Activated CD4-positive, alpha-beta T cell treated with anti-CD3 and anti-CD28 coated beads for 36 hours (primary cell): ENCODE measurements at regions not wholly inside any gene's neighbourhood (a gene's known extent, or its start where the extent isn't known, plus 50 kb on each side); places are given as distances from the start of the nearest gene placed in this dataset.

Experiments
- ATAC-seq: fragments of 200-7000 bp; cut with Tn5 transposase; one replicate; pipeline ENCODE4 v1.10.0; 2021; ENCODE audit warnings: mild to moderate bottlenecking, moderate library complexity
- CTCF ChIA-PET: fragments of 350-600 bp; sonication (Branson Sonifier 250); formaldehyde crosslinking; loops from one replicate; lab custom pipeline; 2021; ENCODE audit warnings: antibody characterized with exemption; lab: Charles Lee
- POLR2A ChIA-PET: fragments of 350-600 bp; sonication (Branson Sonifier 250); formaldehyde crosslinking; loops from one replicate; lab custom pipeline; 2021; ENCODE audit warnings: antibody characterized with exemption, inconsistent platforms; lab: Charles Lee
- DNase-seq: peaks from one replicate; pipeline ENCODE4 v3.0.0-alpha.2; 2020
- H3K27ac Mint-ChIP-seq: one replicate; pipeline ENCODE4 v1.8.0; 2021; ENCODE audit warnings: mixed read lengths
- H3K27me3 Mint-ChIP-seq: one replicate; pipeline ENCODE4 v1.8.0; 2021; ENCODE audit warnings: mixed read lengths
- H3K36me3 Mint-ChIP-seq: one replicate; pipeline ENCODE4 v1.8.0; 2021; ENCODE audit warnings: low read depth, mixed read lengths
- H3K4me1 Mint-ChIP-seq: one replicate; pipeline ENCODE4 v1.8.0; 2021; ENCODE audit warnings: mixed read lengths
- H3K4me3 Mint-ChIP-seq: one replicate; pipeline ENCODE4 v1.8.0; 2021; ENCODE audit warnings: mild to moderate bottlenecking, moderate library complexity, mixed read lengths
- H3K9me3 Mint-ChIP-seq: one replicate; pipeline ENCODE4 v1.8.0; 2021; ENCODE audit warnings: low read depth, mixed read lengths
- intact Hi-C, 2 experiments: fragments of 100-400 bp; cut with DNase I in 1 of 2; cut with micrococcal nuclease in 1 of 2; formaldehyde crosslinking; loops; one replicate each; pipeline versions ENCODE4 v1.14.2 to v1.15.1; 2022 to 2024; cut with DNase I, micrococcal nuclease

DNA sequence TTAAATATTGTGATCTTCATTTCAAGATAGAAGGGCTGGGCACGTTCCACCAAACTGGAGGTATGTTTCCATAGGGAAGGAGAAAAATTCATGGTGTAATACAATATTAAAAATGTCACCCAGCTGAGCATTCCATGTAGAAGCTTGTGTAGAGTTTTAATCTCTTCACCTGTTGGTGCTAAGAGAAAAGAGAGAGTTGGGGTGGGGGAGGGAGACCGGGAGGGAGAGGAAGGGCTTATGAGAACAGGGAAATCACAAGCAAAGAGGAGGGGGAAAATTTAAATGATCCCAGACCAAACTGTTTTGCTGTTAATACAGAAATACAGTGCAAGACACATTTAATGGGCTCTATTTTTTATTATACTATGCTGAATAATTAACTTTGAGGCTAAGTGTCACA, 345.8 kb downstream of the ZNF536 start:
- Mint-ChIP-seq H3K4me1 (no peaks in the 10 kb centered on the region), H3K27me3 (peaks cover 22% of the 10 kb centered on the region), H3K27ac (no peak overlapping the region), H3K9me3 (no peaks in the 10 kb centered on the region), H3K36me3 (no peaks in the 10 kb centered on the region), H3K4me3 (no peak overlapping the region)
- no peak for ATAC-seq
- POLR2A ChIA-PET = no interaction called here
- CTCF ChIA-PET = interaction anchor here (1.0 kb wide), 1 partner anchor 12 kb away, joined by 3 read pairs; no protein-coding TSS in a partner anchor
- DNase-seq = no peak
- intact Hi-C loops = no loop called here

DNA sequence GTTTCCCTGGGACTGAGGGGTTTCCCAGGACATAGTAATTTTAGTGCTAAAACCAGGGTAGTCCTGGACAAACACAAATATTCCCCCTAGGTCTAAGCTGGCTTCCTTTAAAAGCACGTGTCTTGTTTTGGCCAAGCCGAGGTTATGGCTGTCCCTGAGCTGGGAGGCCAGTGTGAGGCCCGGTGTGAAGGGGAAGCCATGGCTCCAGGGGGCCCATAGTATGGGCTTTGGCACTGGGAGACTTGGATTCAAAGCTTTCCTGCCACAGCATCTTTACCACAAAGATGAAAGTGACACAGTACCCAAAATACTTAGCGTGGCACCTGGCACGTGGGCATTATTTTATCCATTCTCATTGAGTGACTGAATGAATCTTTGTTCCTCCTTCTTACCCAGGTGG, 345.2 kb downstream of the ZNF536 start:
- ATAC-seq (no peak), DNase-seq (no peak)
- ChIA-PET POLR2A (no interaction called here), CTCF (interaction anchor here (1.0 kb wide), 1 partner anchor 11 kb away, joined by 3 read pairs; no protein-coding TSS in a partner anchor)
- Mint-ChIP-seq H3K36me3 (no peaks in the 10 kb centered on the region), H3K4me3 (no peak overlapping the region), H3K4me1 (no peaks in the 10 kb centered on the region), H3K27ac (no peak overlapping the region), H3K9me3 (no peaks in the 10 kb centered on the region), H3K27me3 (peaks cover 23% of the 10 kb centered on the region)
- intact Hi-C loops = no loop called here

DNA sequence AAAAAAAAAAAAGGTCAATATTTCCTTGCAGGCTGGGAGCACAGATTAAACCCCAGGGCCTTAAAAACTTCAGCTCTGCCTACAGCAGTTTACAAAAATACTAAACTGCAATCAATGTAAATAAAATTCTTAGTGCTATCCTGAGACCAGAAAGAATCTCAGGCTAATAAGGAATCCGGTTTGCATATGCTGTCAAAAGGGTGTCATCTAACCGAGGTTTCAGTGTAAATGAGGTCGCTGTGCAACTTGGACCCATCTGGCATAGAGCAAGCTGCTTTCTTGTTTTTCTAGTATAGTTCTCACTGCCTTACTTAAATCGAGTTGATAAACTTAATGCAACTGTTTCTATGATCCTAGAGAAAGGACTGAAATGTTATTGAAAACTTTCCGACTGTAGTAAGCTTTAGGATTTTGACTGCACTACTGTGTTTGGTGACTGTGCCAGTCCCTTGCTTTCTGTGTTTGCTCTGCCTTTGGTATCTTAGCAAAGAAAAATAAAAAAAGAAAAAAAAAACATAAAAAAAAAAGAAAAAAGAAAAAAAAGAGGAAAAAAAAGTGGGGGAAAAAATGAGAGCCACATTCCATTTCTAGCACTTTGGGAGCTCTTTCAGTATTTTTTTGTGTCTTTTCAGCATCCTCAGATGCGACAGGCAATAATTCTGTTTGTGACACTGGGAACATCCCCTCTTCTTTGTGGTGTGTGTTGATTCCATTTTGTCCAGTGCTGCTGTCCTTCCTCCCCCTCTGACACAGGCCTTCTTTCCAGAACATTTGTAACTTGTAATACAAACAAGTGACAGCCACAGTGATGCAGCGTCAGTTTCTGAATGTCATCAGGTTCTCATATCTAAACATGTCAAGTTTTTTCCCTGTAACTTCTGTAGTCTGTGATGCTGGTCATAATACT, 340.5 kb downstream of the ZNF536 start:
- ChIA-PET CTCF (no interaction called here), POLR2A (interaction anchor here (0.6 kb wide), 1 partner anchor 20 kb away, joined by 6 read pairs; no protein-coding TSS in a partner anchor)
- Mint-ChIP-seq H3K27me3 (peaks cover 17% of the 10 kb centered on the region), H3K36me3 (no peaks in the 10 kb centered on the region), H3K27ac (no peak overlapping the region), H3K9me3 (no peaks in the 10 kb centered on the region), H3K4me3 (no peak overlapping the region), H3K4me1 (no peaks in the 10 kb centered on the region)
- DNase-seq (no peak), ATAC-seq (no peak)
- intact Hi-C loops = no loop called here

DNA sequence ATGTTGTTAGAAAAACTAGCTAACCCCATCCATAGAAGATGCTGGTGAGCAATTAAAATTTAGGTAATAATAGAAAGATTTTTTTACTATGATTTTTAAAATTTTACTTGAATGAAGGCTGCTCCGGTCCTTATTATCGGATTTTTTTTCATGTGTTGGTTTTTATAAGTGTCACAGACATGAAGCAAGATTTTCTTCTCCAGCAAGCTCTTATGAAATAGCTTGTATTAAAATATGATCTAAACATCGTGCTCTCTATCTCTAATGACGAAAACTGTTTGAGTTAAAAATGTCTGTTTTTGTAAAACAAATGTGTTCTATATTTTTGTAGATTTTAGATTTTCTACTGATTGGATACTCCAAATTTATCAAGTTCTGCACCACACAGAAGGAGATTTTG, 339.6 kb downstream of the ZNF536 start:
- ATAC-seq (no peak), DNase-seq (no peak)
- H3K9me3 Mint-ChIP-seq = no peaks in the 10 kb centered on the region
- H3K27me3 Mint-ChIP-seq = peaks cover 19% of the 10 kb centered on the region
- intact Hi-C loops = no loop called here
- H3K4me1 Mint-ChIP-seq = no peaks in the 10 kb centered on the region
- H3K4me3 Mint-ChIP-seq = no peak overlapping the region
- CTCF ChIA-PET = no interaction called here
- H3K27ac Mint-ChIP-seq = no peak overlapping the region
- H3K36me3 Mint-ChIP-seq = no peaks in the 10 kb centered on the region
- POLR2A ChIA-PET = no interaction called here

DNA sequence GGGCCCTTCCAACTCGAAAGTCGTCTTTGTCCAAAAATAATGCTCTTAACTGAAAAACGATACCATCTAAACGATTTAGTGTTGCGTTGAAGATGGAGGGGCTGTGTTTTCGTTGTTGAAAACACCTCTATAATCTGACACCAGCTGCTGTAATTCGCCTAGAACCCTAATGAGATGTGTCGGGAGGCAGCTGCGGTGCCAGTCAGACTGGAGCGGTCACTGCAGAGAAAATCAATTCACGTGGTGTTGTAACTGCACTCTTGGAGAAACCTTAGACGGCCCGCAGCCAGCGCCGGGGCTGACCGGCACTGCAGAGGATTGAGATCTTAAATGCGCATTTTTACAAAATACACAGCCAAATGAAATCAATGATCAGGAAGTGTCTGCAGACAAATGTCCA, 339.1 kb downstream of the ZNF536 start:
- DNase-seq (no peak), ATAC-seq (no peak)
- Mint-ChIP-seq H3K4me3 (no peak overlapping the region), H3K27ac (no peak overlapping the region), H3K9me3 (no peaks in the 10 kb centered on the region), H3K36me3 (no peaks in the 10 kb centered on the region), H3K27me3 (peaks cover 15% of the 10 kb centered on the region), H3K4me1 (no peaks in the 10 kb centered on the region)
- ChIA-PET CTCF (interaction anchor here (0.7 kb wide), 1 partner anchor 773 kb away, joined by 3 read pairs; no protein-coding TSS in a partner anchor), POLR2A (no interaction called here)
- intact Hi-C loops = no loop called here

DNA sequence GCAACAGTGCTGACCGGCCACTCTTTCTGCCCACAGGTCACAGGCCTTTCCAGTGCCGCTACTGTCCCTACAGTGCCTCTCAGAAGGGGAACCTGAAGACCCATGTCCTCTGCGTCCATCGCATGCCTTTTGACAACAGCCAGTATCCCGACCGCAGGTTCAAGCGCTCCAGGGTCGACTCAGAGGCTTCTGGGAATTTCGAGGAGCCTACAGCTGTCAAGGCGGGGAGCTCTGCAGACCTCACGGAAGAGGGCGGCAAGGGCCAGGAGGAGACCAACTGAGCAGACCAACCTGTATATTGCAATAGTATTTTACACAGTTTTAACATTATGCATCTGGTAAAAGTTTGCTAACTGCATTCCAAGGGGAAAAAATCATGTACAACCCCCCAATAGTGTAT, 338.5 kb downstream of the ZNF536 start:
- DNase-seq (no peak), ATAC-seq (no peak)
- Mint-ChIP-seq H3K27ac (no peak overlapping the region), H3K36me3 (no peaks in the 10 kb centered on the region), H3K4me3 (no peak overlapping the region), H3K4me1 (no peaks in the 10 kb centered on the region), H3K9me3 (no peaks in the 10 kb centered on the region), H3K27me3 (peaks cover 15% of the 10 kb centered on the region)
- ChIA-PET CTCF (interaction anchor here (0.7 kb wide), 1 partner anchor 774 kb away, joined by 3 read pairs; no protein-coding TSS in a partner anchor), POLR2A (no interaction called here)
- intact Hi-C loops = no loop called here

DNA sequence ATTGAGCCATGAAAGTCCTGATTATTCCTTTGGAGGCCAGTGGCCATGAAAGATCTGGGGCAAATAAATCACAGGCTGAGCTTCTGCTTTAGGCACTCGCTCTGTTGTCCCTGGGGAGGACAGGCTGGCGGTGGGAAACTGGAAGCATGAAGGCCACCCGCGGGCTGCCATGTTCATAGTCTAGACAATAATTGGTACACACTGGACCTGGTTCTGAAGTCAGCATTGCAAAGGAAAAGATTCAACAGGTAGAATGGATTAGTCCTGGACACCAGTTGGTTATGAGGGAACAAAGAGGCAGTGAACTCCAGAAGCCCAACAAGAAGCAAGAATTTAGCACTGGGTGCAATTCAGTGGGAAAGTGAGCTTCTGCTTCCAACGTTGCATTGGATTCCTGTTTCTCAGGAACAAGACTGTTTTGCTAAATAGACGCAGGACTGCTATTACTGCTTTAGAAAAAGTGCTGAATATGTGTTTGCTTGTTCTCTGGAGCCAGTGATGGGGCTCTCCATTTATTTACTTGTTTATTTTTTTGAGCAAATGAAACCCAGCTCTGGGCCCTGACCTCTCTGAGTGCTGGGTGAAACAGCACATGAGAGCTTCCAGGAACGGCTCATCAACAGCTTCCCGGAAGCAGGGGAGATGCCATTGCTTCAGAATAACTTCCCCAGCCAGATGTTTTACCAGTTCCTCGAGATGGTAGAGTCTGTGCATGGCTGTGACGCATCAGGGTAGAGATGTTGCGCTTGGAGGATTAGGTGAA, 336.4 kb downstream of the ZNF536 start:
- Mint-ChIP-seq H3K36me3 (no peaks in the 10 kb centered on the region), H3K27ac (no peak overlapping the region), H3K4me3 (no peak overlapping the region), H3K9me3 (no peaks in the 10 kb centered on the region), H3K27me3 (peaks cover 14% of the 10 kb centered on the region), H3K4me1 (no peaks in the 10 kb centered on the region)
- ChIA-PET CTCF (no interaction called here), POLR2A (no interaction called here)
- intact Hi-C loops = no loop called here
- DNase-seq (no peak), ATAC-seq (no peak)

DNA sequence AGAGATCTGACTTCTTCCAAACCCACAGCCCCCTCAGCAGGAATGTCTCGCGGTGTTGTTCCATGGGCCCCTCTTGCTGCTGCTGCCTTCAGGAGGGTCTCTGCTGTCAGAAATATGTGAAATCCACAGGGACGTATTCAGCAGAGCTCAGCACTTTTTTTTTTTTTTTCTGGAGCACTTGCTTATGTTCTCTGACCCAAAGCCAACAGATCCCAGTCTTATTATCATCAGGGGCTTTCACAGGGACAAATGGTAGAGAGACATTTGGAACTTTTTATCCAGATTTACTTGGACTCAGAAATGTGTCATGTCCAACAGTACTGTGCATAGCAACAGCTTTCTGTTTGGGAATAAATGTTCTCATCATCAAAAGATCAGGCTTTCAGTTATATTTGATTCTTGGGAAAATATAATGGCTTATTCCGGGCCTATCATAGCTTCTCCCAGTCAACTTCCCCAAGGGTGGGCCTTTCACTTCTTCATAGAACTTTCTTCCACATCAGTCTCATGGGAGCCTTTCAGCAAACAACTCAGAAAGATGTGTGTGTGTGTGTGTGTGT, 332.7 kb downstream of the ZNF536 start:
- no peak overlapping the region for H3K4me3 Mint-ChIP-seq
- no peak for DNase-seq
- H3K4me1 Mint-ChIP-seq = no peaks in the 10 kb centered on the region
- no peak overlapping the region for H3K27ac Mint-ChIP-seq
- H3K36me3 Mint-ChIP-seq = no peaks in the 10 kb centered on the region
- ATAC-seq = no peak
- ChIA-PET CTCF (no interaction called here), POLR2A (no interaction called here)
- H3K27me3 Mint-ChIP-seq = peaks cover 12% of the 10 kb centered on the region
- intact Hi-C loops = no loop called here
- H3K9me3 Mint-ChIP-seq = no peaks in the 10 kb centered on the region

DNA sequence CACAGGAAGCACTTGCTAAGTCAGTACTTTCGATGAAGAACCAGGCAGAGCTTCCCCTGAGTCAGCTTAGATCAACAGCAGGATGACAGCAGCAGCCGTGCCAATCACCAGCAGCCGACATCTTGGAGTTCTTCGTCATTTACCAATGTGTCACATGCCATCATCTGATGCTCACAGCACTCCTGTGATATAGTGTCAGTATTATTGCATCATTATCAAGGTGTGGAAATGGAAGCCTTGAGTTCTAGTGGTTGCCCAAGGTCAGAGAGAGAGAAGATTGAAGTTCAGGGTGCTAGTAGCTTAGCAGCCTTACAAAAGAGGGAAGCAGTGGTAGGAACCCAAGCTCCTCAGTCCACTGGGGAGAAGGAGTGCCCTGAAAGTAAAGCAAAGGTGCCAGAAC, 331.5 kb downstream of the ZNF536 start:
- Mint-ChIP-seq H3K36me3 (no peaks in the 10 kb centered on the region), H3K4me3 (no peak overlapping the region), H3K9me3 (no peaks in the 10 kb centered on the region), H3K27me3 (peaks cover 8% of the 10 kb centered on the region), H3K4me1 (no peaks in the 10 kb centered on the region), H3K27ac (no peak overlapping the region)
- ChIA-PET POLR2A (no interaction called here), CTCF (no interaction called here)
- intact Hi-C loops = no loop called here
- ATAC-seq = no peak
- no peak for DNase-seq

DNA sequence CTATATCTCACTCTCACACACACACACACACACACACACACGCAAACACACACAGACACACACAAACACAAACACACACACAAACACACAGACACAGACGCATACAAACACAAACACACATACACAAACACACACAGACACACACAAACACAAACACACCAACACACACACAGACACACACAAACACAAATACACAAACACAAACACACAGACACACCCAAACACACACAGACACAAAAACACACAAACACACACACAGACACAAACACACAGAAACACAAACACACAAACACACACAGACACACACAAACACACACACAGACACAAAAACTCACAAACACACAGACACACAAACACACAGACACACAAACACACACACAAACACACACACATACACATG, 329.0 kb downstream of the ZNF536 start:
- DNase-seq (no peak), ATAC-seq (no peak)
- intact Hi-C loops = no loop called here
- Mint-ChIP-seq H3K27ac (no peak overlapping the region), H3K4me1 (no peaks in the 10 kb centered on the region), H3K27me3 (peaks cover 2% of the 10 kb centered on the region), H3K36me3 (no peaks in the 10 kb centered on the region), H3K4me3 (no peak overlapping the region), H3K9me3 (no peaks in the 10 kb centered on the region)
- CTCF ChIA-PET = interaction anchor here (0.6 kb wide), 1 partner anchor 1185 kb away, joined by 3 read pairs; no protein-coding TSS in a partner anchor
- POLR2A ChIA-PET = no interaction called here

DNA sequence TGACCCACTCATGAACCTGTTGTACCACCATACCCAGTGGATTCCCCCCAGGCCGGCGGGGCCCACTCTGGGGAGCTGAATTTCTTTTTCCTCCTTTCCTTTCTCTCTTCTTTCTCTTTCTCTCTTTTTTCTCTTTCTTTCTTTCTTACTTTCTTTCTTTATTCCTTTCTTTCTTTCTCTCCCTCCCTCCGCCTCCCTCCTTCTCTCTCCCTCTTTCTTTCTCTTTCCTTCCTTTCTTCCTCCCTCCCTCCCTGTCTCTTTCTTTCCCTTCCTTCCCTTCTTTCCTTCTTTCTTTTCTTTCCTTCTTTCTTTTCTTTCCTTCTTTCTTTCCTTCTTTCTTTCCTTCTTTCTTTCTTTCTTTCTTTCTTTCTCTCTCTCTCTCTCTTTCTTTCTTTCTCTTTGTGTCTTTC, 327.7 kb downstream of the ZNF536 start:
- intact Hi-C loops = no loop called here
- CTCF ChIA-PET = no interaction called here
- H3K27me3 Mint-ChIP-seq = peaks cover 2% of the 10 kb centered on the region
- no peak overlapping the region for H3K4me3 Mint-ChIP-seq
- H3K36me3 Mint-ChIP-seq = no peaks in the 10 kb centered on the region
- POLR2A ChIA-PET = no interaction called here
- no peak overlapping the region for H3K27ac Mint-ChIP-seq
- no peaks in the 10 kb centered on the region for H3K4me1 Mint-ChIP-seq
- no peaks in the 10 kb centered on the region for H3K9me3 Mint-ChIP-seq
- DNase-seq (no peak), ATAC-seq (no peak)
